Left renal cortex interstitium (tissue), 4 donors: ENCODE measurements at regions not wholly inside any gene's neighbourhood (a gene's known extent, or its start where the extent isn't known, plus 50 kb on each side); places are given as distances from the start of the nearest gene placed in this dataset.

Source experiments
- DNase-seq, 4 donors: peaks; one replicate each; pipeline ENCODE4 v3.0.0-alpha.2; 2013; ENCODE audit warnings: low read depth in 4 of 4, low spot score in 2 of 4, missing footprints in 1 of 4

- no peak for DNase-seq
These were observed 392.0 kb upstream of the DYNLRB2 start for GRCh38 chr16:80148826-80149225.

- no peak for DNase-seq
These were observed 393.7 kb upstream of the DYNLRB2 start for GRCh38 chr16:80147026-80147655.

GRCh38 chr16:80144191-80144590 lies 396.6 kb upstream of the DYNLRB2 start:
- DNase-seq, result no peak

- no peak for DNase-seq
These were observed 397.9 kb upstream of the DYNLRB2 start for GRCh38 chr16:80142940-80143339.

GRCh38 chr16:80142281-80142680 lies 398.5 kb upstream of the DYNLRB2 start:
- DNase-seq, result no peak

- no peak for DNase-seq
These were observed 411.0 kb upstream of the DYNLRB2 start for GRCh38 chr16:80129791-80130190.

- DNase-seq, result no peak
These were observed 415.1 kb upstream of the DYNLRB2 start for GRCh38 chr16:80125677-80126076.

GRCh38 chr16:80123189-80123588 lies 417.6 kb upstream of the DYNLRB2 start:
- DNase-seq, result no peak

GRCh38 chr16:80122115-80122514 lies 418.7 kb upstream of the DYNLRB2 start:
- peak; percentile 11 to 38 (median 27) for DNase-seq

GRCh38 chr16:80121522-80121909 lies 419.3 kb upstream of the DYNLRB2 start:
- DNase-seq, result no peak

- DNase-seq, result no peak
These were observed 419.8 kb upstream of the DYNLRB2 start for GRCh38 chr16:80120899-80121521.

- DNase-seq, result no peak
These were observed 423.1 kb upstream of the DYNLRB2 start for GRCh38 chr16:80117556-80118130.

GRCh38 chr16:80116711-80117110 lies 424.1 kb upstream of the DYNLRB2 start:
- DNase-seq, result no peak

- no peak for DNase-seq
These were observed 426.1 kb upstream of the DYNLRB2 start for GRCh38 chr16:80114699-80115098.

GRCh38 chr16:80113873-80114574 lies 426.8 kb upstream of the DYNLRB2 start:
- DNase-seq, result no peak

GRCh38 chr16:80109581-80109980 lies 431.2 kb upstream of the DYNLRB2 start:
- no peak for DNase-seq

- DNase-seq, result no peak
These were observed 432.9 kb upstream of the DYNLRB2 start for GRCh38 chr16:80107900-80108299.

- no peak for DNase-seq
These were observed 435.0 kb upstream of the DYNLRB2 start for GRCh38 chr16:80105751-80106150.

GRCh38 chr16:80105160-80105559 lies 435.6 kb upstream of the DYNLRB2 start:
- DNase-seq, result no peak

- DNase-seq, result no peak
These were observed 436.4 kb upstream of the DYNLRB2 start for GRCh38 chr16:80104401-80104800.

- DNase-seq, result no peak
These were observed 437.3 kb upstream of the DYNLRB2 start for GRCh38 chr16:80103463-80103862.
